Ishikawa (cell line): ENCODE measurements at regions not wholly inside any gene's neighbourhood (a gene's known extent, or its start where the extent isn't known, plus 50 kb on each side); places are given as distances from the start of the nearest gene placed in this dataset.

Source experiments
- CEBPB ChIP-seq: IDR thresholded peaks from 2 replicates; pipeline ENCODE4 v1.6.1; 2012
- CREB1 ChIP-seq: IDR thresholded peaks from 2 replicates; pipeline ENCODE4 v1.6.1; 2012; ENCODE audit warnings: low read depth
- EP300 ChIP-seq: IDR thresholded peaks from 2 replicates; pipeline ENCODE4 v1.6.1; 2012; ENCODE audit warnings: borderline replicate concordance
- FOXM1 ChIP-seq: IDR thresholded peaks from 2 replicates; pipeline ENCODE4 v1.6.1; 2012; ENCODE audit warnings: low read depth, borderline replicate concordance
- NFIC ChIP-seq: IDR thresholded peaks from 2 replicates; pipeline ENCODE4 v1.6.1; 2012
- RAD21 ChIP-seq: IDR thresholded peaks from 2 replicates; pipeline ENCODE4 v1.6.1; 2012; ENCODE audit warnings: low read depth
- REST ChIP-seq: IDR thresholded peaks from 2 replicates; pipeline ENCODE4 v1.6.1; 2012; ENCODE audit warnings: low read depth, mild to moderate bottlenecking
- TAF1 ChIP-seq: IDR thresholded peaks from 2 replicates; pipeline ENCODE4 v1.6.1; 2012; ENCODE audit warnings: low read depth, mild to moderate bottlenecking
- USF1 ChIP-seq: IDR thresholded peaks from 2 replicates; pipeline ENCODE4 v1.6.1; 2012
- YY1 ChIP-seq: IDR thresholded peaks from 2 replicates; pipeline ENCODE4 v1.6.1; 2012; ENCODE audit warnings: low read depth
- ZBTB7A ChIP-seq: IDR thresholded peaks from 2 replicates; pipeline ENCODE4 v1.6.1; 2012; ENCODE audit warnings: low read depth

DNA sequence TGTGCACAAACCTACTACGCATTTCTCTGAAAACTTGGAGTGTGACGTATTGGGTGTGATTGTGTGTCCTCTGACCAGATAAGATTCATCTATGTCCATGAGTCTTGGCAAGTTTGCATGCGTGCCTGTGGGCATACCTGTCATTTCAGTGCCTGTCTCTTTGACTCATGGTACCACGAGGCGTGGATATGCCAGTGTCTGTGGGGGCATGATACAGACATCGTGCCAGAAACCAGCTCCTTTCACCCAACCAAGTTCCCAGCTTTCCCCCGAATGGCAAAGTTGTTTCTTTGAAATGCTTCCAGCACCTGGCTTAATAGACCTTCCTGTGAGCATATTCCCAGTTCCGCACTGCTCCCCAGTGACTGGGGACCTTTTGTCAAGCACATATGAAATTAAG is 241.9 kb upstream of the MVB12B start:
- TF ChIP-seq YY1, result no peak
- no peak for TF ChIP-seq CEBPB
- no peak for TF ChIP-seq TAF1
- TF ChIP-seq REST, result no peak
- no peak for TF ChIP-seq EP300
- no peak for TF ChIP-seq USF1
- TF ChIP-seq CREB1, result no peak
- TF ChIP-seq NFIC, result no peak
- TF ChIP-seq RAD21, result no peak
- no peak for TF ChIP-seq FOXM1
- TF ChIP-seq ZBTB7A, result no peak
